Activated CD4-positive, alpha-beta memory T cell treated with anti-CD3 and anti-CD28 coated beads, Interleukin-2, amount 10 ng/mL, durations not matched to agents 7 days and 5 days (primary cell): ENCODE measurements at regions not wholly inside any gene's neighbourhood (a gene's known extent, or its start where the extent isn't known, plus 50 kb on each side); places are given as distances from the start of the nearest gene placed in this dataset.
A peak's percentile ranks its signal among the peaks of the same experiment; 100 is the strongest.

Experiments
- CTCF ChIA-PET: fragments of 350-600 bp; sonication (Branson Sonifier 250); formaldehyde crosslinking; loops from one replicate; lab custom pipeline; 2021; ENCODE audit warnings: antibody characterized with exemption, inconsistent platforms; lab: Charles Lee
- POLR2A ChIA-PET: fragments of 350-600 bp; sonication (Branson Sonifier 250); formaldehyde crosslinking; loops from one replicate; lab custom pipeline; 2021; ENCODE audit warnings: antibody characterized with exemption; lab: Charles Lee
- DNase-seq: peaks from one replicate; pipeline ENCODE4 v3.0.0-alpha.2; 2020
- H3K27ac Mint-ChIP-seq: one replicate; pipeline ENCODE4 v1.8.0; 2021; ENCODE audit warnings: mild to moderate bottlenecking, mixed read lengths
- H3K27me3 Mint-ChIP-seq: one replicate; pipeline ENCODE4 v1.8.0; 2021; ENCODE audit warnings: mixed read lengths
- H3K36me3 Mint-ChIP-seq: one replicate; pipeline ENCODE4 v1.8.0; 2021; ENCODE audit warnings: low read depth, mixed read lengths
- H3K4me1 Mint-ChIP-seq: one replicate; pipeline ENCODE4 v1.8.0; 2021; ENCODE audit warnings: mixed read lengths
- H3K4me3 Mint-ChIP-seq: one replicate; pipeline ENCODE4 v1.8.0; 2021; ENCODE audit warnings: mild to moderate bottlenecking, mixed read lengths
- H3K9me3 Mint-ChIP-seq: one replicate; pipeline ENCODE4 v1.8.0; 2021; ENCODE audit warnings: mixed read lengths

- Mint-ChIP-seq H3K9me3 (peaks cover 44% of the 10 kb centered on the region), H3K4me1 (no peaks in the 10 kb centered on the region), H3K36me3 (no peaks in the 10 kb centered on the region), H3K27me3 (no peaks in the 10 kb centered on the region), H3K4me3 (no peak overlapping the region), H3K27ac (no peak overlapping the region)
- POLR2A ChIA-PET = no interaction called here
- DNase-seq = no peak
- CTCF ChIA-PET = no interaction called here
These were observed 59.0 kb upstream of the ZNF726 start for GRCh38 chr19:23855676-23856075.

DNA sequence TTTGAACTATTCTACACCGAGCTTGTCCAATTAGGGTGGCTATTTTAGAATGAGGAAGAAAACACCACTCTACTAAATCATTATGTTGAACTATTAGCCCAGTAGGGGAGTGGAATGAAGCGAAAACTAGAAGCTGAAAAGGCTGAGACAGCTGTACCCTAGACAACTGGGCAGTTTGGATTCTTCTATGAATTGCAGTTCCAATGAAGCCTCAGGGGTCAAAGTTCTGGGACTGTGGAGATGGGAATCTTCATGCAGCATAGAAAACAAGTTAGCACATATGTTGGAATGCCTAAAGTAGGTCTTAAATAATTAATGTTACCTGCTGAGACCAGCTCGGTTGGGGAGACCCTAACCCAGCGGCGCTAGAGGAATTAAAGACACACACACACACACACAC is 62.7 kb upstream of the ZNF726 start:
- Mint-ChIP-seq H3K9me3 (peaks cover 58% of the 10 kb centered on the region), H3K36me3 (no peaks in the 10 kb centered on the region), H3K27ac (no peak overlapping the region), H3K4me3 (no peak overlapping the region), H3K4me1 (no peaks in the 10 kb centered on the region), H3K27me3 (no peaks in the 10 kb centered on the region)
- no peak for DNase-seq
- ChIA-PET CTCF (no interaction called here), POLR2A (no interaction called here)

DNA sequence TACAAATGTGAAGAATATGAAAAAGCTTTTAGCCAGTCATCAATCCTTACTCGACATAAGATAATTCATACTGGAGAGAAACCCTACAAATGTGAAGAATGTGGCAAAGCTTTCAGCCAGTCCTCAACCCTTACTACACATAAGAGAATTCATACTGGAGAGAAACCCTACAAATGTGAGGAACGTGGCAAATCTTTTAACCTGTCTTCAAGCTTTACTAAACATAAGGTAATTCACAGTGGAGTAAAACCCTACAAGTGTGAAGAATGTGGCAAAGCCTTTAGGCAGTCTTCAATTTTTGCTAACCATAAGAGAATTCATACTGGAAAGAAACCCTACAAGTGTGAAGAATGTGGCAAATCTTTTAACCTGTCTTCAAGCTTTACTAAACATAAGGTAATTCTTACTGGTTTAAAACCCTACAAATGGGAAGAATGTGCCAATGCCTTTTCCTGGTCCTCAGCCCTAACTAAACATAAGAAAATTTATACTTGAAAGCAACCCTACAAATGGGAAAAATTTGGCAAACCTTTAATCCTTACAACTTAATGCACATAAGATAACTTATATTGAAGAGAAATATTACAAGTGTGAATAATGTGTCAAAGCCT is 74.1 kb upstream of the ZNF681 start:
- no peak overlapping the region for H3K27ac Mint-ChIP-seq
- CTCF ChIA-PET = no interaction called here

GRCh38 chr19:23823952-23824389 is 65.3 kb upstream of the ZNF681 start:
- ChIA-PET POLR2A (interaction anchor here (0.6 kb wide), 1 partner anchor 1706 kb away, joined by 3 read pairs; no protein-coding TSS in a partner anchor), CTCF (no interaction called here)
- H3K9me3 Mint-ChIP-seq = peaks cover 40% of the 10 kb centered on the region
- H3K4me1 Mint-ChIP-seq = peaks cover 3% of the 10 kb centered on the region
- H3K4me3 Mint-ChIP-seq = no peak overlapping the region
- peak; percentile 27 for DNase-seq
- no peaks in the 10 kb centered on the region for H3K27me3 Mint-ChIP-seq
- peak overlapping the region; percentile 14 for H3K27ac Mint-ChIP-seq
- H3K36me3 Mint-ChIP-seq = peaks cover 11% of the 10 kb centered on the region

More for the DNA sequence above, 74.1 kb upstream of the ZNF681 start:
- Mint-ChIP-seq H3K9me3 (peaks cover 50% of the 10 kb centered on the region), H3K4me3 (no peak overlapping the region), H3K4me1 (no peaks in the 10 kb centered on the region), H3K27me3 (no peaks in the 10 kb centered on the region), H3K36me3 (peaks cover 4% of the 10 kb centered on the region)
- no peak for DNase-seq
- POLR2A ChIA-PET = no interaction called here

GRCh38 chr19:23822735-23823134 is 64.0 kb upstream of the ZNF681 start:
- Mint-ChIP-seq H3K36me3 (peaks cover 11% of the 10 kb centered on the region), H3K4me1 (peaks cover 3% of the 10 kb centered on the region), H3K27me3 (no peaks in the 10 kb centered on the region), H3K27ac (no peak overlapping the region), H3K9me3 (peaks cover 45% of the 10 kb centered on the region), H3K4me3 (no peak overlapping the region)
- ChIA-PET POLR2A (no interaction called here), CTCF (no interaction called here)
- DNase-seq = no peak

- no peak overlapping the region for H3K4me3 Mint-ChIP-seq
- H3K27ac Mint-ChIP-seq = no peak overlapping the region
These were observed 58.8 kb upstream of the ZNF681 start for GRCh38 chr19:23817519-23817918.

DNA sequence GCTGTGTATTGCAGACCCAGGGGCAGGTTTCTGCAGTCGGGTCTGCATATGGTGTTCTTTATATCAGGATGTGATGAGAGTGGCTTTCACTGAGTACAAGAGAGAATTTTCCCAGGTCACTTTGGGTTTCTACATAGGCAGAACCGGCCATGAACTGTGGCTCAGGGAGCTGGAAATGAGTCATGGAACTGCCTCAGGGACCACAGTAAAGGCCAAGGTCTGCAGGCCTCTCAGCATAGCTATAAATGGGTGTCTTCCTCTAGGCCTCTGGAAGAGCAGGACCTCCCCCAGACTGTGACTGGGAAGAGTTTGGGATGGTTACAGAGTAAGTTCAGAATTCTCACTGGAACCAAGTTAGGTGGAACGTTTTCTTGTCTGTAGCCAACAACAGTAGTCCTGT is 51.8 kb upstream of the ZNF681 start:
- H3K4me3 Mint-ChIP-seq = no peak overlapping the region
- peaks cover 12% of the 10 kb centered on the region for H3K36me3 Mint-ChIP-seq
- CTCF ChIA-PET = no interaction called here
- no peaks in the 10 kb centered on the region for H3K4me1 Mint-ChIP-seq
- no peak overlapping the region for H3K27ac Mint-ChIP-seq
- peaks cover 17% of the 10 kb centered on the region for H3K9me3 Mint-ChIP-seq
- POLR2A ChIA-PET = no interaction called here
- no peaks in the 10 kb centered on the region for H3K27me3 Mint-ChIP-seq
- no peak for DNase-seq

More at GRCh38 chr19:23817519-23817918, 58.8 kb upstream of the ZNF681 start:
- CTCF ChIA-PET = interaction anchor here (1.2 kb wide), 1 partner anchor 334 kb away, joined by 3 read pairs; no protein-coding TSS in a partner anchor
- no peaks in the 10 kb centered on the region for H3K27me3 Mint-ChIP-seq
- POLR2A ChIA-PET = no interaction called here
- no peaks in the 10 kb centered on the region for H3K36me3 Mint-ChIP-seq
- H3K9me3 Mint-ChIP-seq = peaks cover 35% of the 10 kb centered on the region
- no peaks in the 10 kb centered on the region for H3K4me1 Mint-ChIP-seq
- peak; percentile 25 for DNase-seq
